GM10248 (cell line): ENCODE measurements at regions not wholly inside any gene's neighbourhood (a gene's known extent, or its start where the extent isn't known, plus 50 kb on each side); places are given as distances from the start of the nearest gene placed in this dataset.

Experiments
- CTCF ChIA-PET: fragments of 300-600 bp; sonication (Branson Sonifier 250); formaldehyde crosslinking; extraction: SDS; loops from one replicate; lab custom pipeline; 2021; ENCODE audit warnings: antibody characterized with exemption; lab: Yijun Ruan, JAX
- POLR2A ChIA-PET: fragments of 350-650 bp; sonication (Branson Sonifier 250); formaldehyde crosslinking; extraction: SDS; loops from one replicate; lab custom pipeline; 2020; ENCODE audit warnings: antibody characterized with exemption; lab: Yijun Ruan, JAX
- DNase-seq: peaks from one replicate; pipeline ENCODE4 v3.0.0; 2012; ENCODE audit errors: extremely low spot score
- CTCF ChIP-seq: IDR thresholded peaks from 2 replicates; pipeline ENCODE4 v1.5.1; 2012; ENCODE audit warnings: mild to moderate bottlenecking, low read depth; ENCODE audit errors: extremely low read depth, missing control alignments, control extremely low read depth

DNA sequence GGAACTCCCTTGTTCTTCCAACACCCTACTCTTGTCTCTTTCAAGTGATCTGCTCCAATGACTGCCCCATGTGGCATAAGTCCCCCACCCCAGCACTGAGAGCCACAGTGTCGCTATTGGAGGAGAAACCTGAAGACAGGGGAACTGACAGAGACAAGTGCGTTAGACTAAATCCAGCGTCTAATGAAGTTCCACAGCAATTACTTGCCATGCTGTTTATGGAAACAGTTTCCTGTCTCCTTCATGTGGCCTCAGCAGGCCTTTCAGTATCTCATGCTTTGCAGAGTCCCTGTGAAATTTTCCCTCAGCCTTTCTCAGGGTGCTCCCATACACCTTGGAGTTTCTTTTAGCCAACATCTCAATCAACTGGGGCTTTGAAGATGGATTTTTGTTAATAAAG is 277.4 kb downstream of the ETS1 start:
- CTCF ChIA-PET: interaction anchor here (1.1 to 2.0 kb wide), 4 partner anchors 9 to 14 kb away, joined by 4 to 10 read pairs (median 4); no protein-coding TSS in a partner anchor
- TF ChIP-seq CTCF: no peak
- DNase-seq: no peak
- POLR2A ChIA-PET: no interaction called here

GRCh38 chr11:128308794-128309193 is 278.6 kb downstream of the ETS1 start:
- no peak for DNase-seq
- POLR2A ChIA-PET: no interaction called here
- CTCF ChIA-PET: interaction anchor here (1.0 to 2.0 kb wide), 3 partner anchors 9 to 12 kb away, joined by 3 to 10 read pairs (median 4); no protein-coding TSS in a partner anchor
- TF ChIP-seq CTCF: no peak

GRCh38 chr11:128305588-128305987 is 281.8 kb downstream of the ETS1 start:
- POLR2A ChIA-PET: no interaction called here
- CTCF ChIA-PET: interaction anchor here (1.0 to 1.8 kb wide), 6 partner anchors 10 to 326 kb away, joined by 3 to 6 read pairs (median 4); no protein-coding TSS in a partner anchor
- TF ChIP-seq CTCF: no peak
- DNase-seq: no peak

DNA sequence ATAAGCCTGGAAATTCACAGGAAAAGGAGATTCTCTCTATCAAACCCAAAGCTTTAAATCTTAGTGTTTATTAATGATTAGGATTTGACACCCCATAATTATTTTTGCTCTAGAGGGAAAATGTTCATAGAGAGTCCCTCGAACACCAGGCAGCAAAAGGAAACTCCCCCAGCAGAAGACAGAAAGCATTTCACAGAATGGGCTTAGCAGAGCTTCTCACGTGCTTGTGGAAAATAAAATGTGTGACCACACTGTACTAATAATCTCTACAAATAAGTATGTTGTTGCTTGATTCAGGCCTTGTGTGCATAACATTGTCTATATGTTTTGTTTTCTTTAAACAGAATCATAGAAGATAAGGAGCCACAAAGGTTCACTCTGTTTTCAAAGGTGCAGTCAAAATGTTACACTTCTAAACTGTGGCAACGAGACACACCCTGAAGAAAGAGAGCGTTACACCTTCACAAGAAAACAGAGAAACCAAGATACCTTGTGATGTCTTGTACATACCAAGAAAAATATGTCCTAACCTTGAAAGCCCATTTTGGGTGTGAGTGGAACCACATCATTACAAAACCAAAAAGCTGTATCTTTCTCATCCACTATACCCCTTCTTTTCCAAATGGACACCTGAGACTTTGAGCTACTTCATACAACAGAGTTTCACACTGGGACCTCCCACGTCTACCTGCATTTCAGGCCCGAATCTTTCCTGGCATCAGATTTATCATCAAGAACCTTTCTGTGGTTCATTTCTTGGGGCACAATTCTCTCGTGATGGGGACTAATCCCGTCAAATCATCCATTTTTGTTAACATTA is 282.5 kb downstream of the ETS1 start:
- no peak for DNase-seq
- no peak for TF ChIP-seq CTCF
- CTCF ChIA-PET: interaction anchor here (1.0 to 1.8 kb wide), 7 partner anchors 11 to 527 kb away, joined by 3 to 6 read pairs (median 4); no protein-coding TSS in a partner anchor
- POLR2A ChIA-PET: no interaction called here

- ChIA-PET POLR2A (no interaction called here), CTCF (interaction anchor here (1.5 to 1.8 kb wide), 3 partner anchors 12 to 527 kb away, joined by 3 to 6 read pairs (median 4); no protein-coding TSS in a partner anchor)
- TF ChIP-seq CTCF: no peak
- no peak for DNase-seq
Observed at GRCh38 chr11:128304116-128304515, 283.2 kb downstream of the ETS1 start.

DNA sequence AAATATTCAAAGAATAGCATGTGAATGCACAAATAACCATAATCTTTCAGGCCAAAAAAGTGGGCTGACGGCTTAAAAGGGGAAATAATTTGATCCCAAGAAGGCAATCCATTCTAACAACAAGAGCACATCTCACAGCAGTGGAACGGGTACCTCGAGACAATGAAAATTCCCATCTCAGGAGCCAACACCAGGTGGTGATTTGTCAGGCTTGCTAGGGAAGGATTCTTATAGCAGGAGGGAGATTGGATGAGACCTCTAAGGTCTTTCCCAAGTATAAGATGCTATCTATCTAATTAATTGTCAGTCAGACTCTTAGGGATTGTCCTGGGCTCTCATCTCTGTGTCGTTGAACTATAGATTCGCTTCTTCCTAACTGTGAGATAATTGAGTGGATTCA is 284.0 kb downstream of the ETS1 start:
- ChIA-PET CTCF (interaction anchor here (1.1 to 6.0 kb wide), 3 partner anchors 13 to 170 kb away, joined by 3 to 28 read pairs (median 3); no protein-coding TSS in a partner anchor), POLR2A (interaction anchor here (0.7 kb wide), 1 partner anchor 14 kb away, joined by 6 read pairs; no protein-coding TSS in a partner anchor)
- TF ChIP-seq CTCF: no peak
- DNase-seq: no peak
